ENCODE measurements at regions not wholly inside any gene's neighbourhood (a gene's known extent, or its start where the extent isn't known, plus 50 kb on each side); places are given as distances from the start of the nearest gene placed in this dataset.

DNA sequence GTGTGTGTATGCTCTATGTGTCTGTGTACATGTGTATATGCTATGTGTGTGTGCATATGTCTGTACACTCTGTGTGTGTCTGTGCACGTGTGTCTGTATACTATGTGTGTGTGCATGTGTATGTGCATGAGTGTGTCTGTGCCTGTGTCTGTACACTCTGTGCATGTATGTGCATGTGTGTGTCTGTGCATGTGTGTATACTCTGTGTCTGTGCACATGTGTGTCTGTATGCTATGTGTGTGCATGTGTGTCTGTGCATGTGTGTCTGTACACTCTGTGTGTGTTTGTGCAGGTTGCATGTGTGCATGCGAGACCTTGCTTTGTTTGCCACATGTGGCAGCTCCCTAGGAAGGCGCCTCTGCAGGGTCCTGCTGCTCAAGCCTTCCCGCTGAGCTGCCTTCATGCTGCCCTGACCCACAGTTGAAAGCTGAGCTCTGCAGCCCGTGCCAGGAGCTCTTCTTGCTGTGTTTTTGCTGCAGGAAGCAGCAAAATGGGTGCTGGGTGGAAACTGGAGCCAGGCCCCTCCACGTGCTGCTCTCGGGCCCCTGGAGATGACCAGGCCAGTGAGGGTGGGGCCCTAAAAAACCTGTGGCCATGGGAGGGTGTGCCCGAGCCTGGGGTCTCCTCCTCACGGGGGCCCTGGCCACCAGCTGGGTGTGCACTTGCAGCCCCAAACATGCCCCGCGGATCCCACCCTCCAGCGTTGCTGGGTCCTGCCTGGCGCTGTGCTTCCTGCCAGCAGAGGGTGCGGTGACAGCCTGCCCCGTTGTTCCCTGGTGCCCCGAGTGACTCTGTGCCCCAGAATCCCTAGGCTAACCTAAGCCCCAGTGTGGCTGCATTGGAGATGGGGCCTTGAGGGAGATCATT lies 109.1 kb downstream of the DACT2 start:
- no peak for DNase-seq

DNA sequence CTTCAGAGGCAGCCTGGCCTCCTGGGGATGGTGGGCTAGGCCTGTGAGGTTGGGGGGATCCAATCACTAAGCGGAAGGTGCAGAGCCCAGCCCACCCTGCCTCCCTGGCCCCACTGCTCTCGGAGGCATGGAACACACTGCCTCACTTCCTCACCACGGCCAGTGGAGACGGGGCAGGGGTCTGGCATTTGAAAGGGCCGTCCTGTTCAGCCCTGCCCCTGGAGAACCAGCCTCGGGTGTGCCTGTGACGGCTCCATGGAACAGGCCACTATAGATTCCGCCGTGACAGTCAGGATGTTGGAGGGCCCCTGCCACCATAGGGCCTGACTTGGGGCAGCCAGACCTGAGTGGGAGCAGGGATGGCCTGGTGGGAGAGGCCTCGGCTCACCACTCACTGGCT lies 110.2 kb downstream of the DACT2 start:
- no peak for DNase-seq

DNA sequence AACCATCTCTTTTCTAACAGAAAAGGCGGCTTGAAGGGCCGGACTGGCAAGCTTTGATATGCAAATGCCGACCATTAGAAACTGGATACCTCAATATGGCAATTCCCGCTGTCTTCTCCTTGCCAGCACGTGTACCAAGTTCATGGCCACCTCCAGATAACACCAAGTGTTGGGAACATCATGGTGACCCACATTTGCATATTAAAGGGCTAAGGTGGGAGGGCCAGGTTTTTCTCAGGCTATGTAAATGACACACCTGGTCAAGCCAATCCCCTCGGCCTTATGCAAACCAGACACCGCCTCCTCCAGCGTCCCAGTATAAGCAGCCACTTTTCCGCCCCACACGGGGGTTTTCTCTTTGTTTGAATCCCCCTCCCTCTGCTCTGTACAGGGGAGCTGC lies 110.7 kb downstream of the DACT2 start:
- peak; percentile 17 for DNase-seq

DNA sequence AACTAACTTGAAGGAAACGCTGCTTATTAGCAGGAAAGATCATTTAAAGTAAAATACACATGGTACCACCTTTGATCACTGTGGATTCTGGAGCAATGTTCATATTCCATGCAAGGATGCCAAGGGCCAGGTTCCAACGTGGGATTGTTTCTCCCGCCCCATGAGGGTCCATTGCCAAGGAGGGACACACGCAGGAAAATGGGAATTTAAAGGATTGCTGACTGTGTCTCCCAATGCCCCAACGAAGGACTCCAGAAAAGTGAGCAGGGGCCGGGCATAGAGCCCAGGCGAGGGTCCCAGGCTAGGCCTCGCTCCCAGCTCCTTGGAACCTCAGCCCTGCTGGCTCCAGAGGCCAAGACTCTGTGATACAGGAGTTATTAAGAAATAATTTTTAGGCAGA lies 111.2 kb downstream of the DACT2 start:
- no peak for DNase-seq

DNA sequence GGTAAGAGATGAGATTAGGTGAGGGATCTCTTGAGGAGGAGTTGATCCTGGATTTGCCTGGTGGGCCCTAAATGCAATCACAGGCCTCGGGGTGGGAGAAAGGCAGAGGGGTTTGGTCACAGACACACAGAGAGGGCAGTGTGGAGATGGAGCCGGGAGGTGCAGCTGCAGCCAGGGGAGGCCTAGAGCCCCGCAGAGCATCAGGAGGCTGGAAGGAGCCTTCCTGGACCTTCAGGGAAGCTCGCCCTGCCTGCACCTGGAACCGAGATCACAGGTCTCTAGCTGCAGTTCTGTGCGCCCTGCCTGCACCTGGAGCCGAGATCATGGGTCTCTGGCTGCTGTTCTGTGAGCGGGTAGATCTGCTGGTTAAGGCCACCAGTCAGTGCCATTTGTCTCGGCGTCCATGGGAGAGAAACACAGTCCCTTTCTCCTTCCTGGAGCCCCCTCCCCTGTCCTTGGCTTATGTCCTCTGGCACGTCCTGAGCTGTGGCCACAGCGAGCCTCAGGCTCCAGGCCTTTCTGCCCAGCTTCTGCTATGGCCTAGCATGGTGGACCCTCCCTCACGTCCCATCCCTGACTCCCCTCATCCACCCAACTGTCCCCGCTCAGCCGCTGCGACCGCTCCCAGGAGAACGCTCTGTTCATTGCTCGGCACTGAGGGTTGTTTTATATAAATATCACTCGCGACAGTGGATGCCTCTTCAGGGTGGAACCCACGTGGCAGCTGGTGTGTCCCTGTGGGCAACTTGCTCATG lies 112.0 kb downstream of the DACT2 start:
- no peak for DNase-seq

DNA sequence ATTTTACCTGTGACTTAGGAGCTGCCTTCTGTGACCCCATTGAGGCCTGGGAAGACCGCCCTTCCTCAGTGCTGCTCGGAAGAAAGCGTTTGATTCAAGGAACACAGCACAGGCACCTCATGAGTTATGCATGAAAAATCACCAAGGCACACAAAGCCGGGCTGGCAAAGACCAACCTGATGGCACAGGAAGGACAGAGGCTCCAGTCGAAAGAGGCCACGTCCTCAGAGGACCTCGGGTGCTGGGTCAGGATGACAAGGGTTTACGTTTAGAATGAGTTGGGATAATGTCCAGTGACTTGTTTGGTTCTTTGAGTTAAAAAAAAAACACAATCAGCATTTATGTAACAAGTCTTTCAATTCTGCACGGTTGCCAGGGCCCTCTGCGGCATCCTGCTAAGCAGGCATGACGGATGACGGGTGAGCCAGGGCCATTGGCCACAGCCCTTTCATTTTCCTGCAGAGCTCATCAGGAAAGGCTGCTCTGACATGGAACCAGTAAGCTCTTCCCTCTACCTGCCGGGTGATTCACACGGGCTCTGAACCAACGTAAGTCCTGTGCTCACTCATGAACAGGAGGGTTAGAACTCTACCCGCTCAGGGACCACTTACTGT lies 112.8 kb downstream of the DACT2 start:
- DNase-seq: no peak

DNA sequence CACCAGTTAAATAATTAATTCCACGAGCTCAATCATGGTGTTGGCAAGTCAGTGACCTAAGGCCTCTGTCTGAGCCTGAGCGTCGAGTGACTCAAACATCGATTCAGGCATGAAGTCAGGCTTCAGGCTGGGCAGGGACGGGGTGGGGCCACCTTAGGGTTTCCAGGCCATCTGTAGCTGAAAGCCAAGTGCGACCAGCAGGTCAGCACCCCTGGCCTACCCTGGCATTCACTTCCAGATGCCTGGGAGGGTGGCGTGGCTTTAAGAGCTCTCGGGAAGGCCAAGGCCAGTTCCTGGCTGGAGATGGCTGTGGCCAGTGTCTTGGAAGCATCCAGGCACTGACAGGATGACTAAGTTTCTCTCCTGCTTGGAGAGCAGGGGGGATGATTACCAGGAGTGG lies 113.4 kb downstream of the DACT2 start:
- DNase-seq: no peak

DNA sequence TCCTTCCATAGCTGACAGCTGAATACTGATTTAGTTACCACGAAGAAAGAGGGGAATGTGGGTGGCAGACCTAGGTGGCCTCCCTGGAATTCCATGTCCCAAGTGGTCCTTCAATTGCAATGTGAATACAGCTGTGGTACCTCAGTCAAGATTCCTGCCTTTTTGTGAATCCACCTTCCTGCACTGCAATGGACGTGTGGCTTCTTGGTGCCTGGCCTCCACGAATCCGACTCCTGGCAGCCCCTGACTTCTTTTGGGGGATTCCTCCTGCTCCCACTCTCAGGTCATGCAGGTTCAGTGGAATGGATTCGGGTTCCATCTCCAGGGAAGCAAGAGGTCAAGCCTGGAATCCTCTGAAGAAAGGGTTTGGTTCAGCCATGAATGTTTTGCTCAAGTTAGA lies 117.8 kb downstream of the DACT2 start:
- no peak for DNase-seq

DNA sequence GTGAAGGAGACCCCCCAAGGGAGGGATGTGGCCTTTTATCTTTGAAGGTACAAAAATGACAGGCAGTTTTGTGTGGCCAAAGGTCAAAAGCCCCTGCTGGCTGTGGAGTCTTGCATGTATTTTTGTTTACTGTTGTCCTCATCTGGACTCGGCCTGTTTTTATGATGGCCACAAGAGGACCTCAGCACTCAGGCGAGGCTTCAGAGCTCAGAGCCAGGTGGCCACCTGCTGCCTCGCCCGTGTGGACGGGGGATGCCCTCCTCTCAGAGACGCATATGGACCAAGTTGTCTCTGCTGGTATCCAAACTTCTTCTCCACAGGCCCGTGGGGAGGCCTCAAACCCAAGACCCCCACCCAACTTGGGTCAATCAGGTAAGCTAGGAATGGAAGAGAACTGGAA lies 118.2 kb downstream of the DACT2 start:
- no peak for DNase-seq

DNA sequence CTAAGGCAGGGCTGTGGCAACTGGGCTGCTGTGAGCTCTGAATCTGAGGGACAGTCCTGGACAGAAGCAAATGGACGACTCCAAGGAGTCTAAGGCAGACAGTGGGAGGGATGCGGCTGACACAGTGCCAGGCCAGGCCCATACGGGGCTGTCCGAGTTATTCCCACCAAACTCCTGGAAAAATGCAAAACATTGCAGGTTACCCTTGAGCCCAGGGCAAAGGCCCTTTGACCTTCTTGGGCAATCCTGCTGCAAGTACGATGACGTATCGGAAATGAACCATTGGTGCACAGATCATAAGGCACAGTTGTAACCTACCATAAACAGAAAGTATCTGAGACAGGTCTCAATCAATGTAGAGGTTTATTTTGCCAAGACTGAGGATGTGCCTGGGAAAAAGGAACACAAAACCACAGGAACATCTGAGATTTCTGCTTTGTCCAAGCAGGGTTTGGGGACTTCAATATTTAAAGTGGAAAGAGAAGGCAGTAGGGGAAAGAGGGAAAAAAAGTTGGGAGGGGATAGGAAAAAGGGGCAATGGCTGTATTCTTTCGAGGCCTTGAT lies 118.9 kb downstream of the DACT2 start:
- no peak for DNase-seq

DNA sequence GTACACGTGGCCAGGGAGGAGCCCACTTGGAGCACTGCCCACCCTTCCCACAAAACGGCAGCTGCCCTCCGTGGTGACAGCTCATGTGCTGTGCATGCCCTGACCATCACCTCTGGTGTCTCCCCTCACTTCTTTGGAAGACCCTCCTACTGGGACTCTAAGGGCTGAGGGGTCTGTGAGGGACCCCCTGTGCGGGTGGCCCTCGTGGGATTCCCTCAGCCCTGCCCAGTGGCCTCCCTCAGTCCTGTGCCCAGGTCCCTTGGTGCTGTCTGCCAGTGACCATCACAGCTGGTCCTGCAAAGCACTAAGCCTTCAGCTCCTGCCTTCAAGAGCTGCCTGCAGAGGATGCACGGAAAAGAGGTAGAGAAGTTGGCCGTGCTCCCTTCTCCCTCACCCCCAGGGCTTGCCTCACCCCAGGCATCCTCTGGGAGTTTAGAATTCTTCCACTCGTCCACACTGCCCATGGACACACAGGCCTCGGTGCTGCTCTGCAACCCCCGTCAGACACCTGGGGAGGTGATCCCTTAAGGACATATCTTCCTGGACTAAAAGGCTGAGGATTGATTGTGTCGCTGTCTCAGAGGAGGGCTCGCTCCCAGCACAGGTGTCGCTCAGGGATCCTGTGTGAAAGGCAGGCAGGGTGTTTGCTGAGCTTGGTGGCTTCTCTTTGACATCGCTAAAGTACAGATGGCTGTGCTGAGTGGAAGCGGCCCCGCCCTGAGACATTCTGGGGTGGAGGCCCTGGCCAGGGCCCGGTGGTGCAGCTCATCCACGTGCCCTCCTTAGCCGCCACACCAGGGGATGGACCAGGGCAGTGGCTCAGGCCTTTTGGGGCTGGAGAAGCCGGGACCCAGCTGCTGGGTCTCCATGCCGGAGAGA lies 119.5 kb upstream of the FRMD1 start:
- DNase-seq: no peak

DNA sequence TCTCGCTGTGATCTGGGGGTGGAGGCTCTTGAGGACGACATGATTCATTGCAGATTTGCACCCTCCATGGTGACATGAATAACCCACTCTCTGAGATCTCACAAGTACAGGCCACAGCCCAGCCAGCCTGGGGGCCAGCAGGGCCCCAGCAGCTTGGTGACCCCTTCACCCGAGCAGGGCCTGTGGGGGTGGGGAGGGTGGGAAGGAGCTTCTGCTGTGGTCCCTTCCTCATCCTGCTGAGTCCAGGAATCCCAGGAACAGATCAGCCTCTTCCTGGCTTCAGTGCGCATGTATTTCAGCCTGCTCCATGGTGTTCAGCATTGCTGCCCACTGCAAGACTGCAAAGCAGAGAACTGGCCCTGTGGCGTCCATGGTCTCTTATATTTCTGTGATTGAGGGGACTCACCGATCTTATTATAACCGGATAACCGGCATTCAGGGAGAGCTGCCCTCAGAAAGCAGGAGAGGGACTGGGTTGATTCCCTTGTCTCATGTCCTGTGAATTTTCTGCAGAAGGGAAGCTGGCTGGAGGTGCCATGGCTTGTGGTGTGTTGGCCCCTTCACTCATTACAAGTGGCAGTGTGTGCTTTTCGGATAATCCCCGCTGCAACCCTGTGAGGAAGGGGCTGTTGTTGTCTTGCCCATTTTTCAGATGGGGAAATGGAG lies 118.8 kb upstream of the FRMD1 start:
- DNase-seq: no peak

DNA sequence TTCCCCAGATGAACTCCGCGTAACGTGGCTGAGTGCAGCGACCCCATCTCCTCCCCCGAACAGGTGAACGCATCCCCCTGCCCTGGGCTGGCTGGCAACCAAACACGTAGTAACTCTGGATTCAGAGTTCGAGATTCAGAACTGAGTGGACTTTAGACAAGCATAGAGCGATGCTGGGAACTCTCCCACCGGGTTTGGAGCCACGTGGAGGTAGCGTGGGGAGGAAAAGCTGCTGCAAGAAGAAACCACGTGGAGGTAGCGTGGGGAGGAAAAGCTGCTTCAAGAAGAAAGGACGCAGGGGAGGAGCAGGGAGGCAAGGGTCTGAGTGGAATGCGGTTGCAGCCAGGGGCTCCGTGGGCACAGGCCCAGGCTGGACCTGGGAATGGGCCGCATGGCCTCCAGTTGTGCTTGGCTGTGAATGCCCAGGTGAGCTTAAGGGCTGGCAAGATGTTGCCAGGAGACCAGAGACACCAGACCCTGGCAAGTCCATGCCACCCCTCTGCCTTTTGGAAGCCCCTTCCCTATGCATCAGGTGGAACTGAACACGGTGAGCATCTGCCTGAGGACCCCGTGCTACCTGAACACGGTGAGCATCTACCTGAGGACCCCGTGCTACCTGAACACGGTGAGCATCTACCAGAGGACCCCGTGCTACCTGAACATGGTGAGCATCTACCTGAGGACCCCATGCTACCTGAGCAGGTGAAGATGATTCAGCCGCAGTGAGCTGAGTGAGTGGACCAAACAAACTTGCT lies 118.0 kb upstream of the FRMD1 start:
- no peak for DNase-seq

DNA sequence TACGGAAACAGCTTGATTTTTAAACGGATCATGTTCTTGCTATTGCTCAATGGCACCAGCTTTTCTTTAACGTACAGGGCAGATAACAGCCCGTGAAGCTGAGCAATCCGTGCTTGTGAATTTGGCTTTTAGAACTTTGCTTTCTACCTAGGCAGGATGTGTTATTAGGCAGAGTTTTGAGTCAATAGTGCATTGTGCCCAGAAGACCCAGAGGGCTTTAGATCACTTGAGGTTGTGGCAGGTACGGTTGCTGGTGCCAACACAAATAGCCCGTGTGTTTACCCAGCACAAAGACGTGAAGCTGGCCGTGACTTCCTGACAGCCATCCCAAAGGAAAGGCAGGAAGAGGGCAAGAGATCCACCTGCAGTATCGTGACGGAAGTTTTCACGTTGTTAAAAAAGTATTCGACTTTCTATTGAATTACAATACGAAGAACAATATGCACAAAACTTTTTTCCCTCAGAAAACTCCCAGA lies 117.4 kb upstream of the FRMD1 start:
- peak; percentile 47 for DNase-seq

DNA sequence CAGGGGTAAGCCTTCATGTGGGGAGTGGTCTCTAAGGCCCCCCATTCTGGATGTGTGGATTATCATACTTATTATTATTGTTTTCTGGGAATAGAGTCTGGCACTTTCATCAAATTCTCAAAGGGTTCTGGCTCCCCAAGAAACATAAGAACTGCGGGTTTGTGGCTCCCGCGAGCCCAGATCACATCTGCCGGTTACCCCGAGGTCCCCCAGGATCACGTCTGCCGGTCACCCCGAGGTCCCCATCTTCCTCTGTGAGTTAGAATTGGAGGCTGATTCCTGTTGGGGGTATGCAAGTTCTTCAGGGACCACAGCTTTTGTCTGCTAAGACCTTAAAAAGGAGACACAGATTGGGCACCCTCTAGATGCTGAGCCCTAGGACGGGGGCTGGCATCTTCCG lies 116.7 kb upstream of the FRMD1 start:
- no peak for DNase-seq

DNA sequence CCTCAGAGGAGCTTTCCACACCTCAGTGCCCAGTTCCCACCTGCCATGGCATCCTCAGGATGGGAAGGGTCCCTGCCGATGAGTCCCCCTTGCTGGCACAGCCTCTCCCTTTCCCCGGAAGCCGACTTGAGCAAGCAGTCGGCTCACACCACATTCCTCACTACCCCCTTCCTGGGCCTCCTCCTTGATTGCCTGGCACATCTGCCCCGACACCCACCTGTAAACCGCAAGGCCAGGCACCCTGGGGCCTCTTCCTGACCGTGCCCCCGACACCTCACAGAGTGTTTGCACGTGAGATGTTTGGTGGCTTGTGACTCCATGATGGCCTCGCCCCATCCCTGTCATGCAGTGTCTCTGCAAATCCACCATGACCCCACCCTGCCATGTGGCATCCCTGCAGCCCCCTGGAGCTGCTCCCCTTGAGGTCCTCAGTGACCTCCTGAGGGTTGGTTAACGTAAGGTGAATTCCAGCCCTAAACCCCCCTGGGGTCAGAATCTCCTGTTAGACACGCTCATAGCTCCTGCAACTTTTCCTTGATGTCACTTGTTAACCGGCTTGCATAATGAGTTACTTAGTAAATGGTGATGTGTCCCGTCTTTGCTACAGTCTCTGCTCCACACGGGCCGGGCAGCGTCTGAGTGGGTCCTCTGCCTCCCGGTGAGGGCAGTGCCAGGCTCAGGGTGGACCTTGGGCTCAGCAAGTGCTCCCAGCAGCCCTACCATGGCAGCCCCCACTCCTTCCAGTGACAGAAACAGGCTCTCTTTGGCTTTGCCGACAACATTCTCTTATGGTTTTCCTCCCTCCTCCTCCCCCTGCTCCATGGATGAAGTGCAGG lies 115.9 kb upstream of the FRMD1 start:
- no peak for DNase-seq

DNA sequence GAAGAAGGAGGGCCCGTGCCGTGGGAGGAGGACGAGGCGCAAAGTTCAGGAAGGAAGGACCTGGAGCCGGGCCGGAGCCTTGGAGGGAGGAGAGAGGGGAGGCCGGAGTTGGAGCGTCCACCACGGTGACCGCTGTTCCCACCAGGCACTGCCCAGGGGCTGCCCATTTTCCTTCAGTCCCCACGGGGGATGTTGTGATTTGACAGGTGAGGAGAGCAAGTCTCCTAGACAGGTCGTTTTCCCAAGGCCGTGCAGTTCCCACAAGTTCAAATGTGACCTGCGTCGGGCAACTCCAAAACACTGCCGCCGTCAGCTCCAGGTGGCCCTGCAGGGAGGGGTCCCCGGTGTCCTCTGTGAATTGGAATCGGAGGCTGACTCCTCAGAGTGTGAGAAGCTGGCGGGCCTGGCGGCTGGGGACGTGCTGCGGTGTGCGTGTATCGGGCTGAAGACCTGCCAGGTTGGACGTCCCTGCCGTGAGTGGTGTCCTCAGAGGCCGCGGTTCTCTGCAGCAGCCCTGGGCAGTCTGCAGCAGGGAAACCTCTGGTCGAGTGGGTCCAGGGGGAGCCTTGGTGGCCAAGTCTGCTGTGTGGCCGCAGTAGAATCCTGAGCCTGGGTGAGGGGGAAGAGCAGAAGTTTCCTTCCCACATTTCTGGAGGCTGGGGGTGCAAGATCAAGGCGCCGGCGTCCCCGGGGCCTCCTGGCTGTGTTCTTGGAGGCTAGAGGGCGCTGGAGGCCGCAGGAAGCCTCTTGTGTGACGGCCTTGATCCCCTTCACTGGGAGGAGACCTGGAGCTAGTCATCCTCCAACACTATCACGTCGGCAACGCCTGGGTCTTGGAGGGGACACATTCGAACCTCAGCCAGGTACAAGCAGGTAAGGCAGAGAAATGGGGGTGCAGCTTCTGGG lies 115.1 kb upstream of the FRMD1 start:
- no peak for DNase-seq

DNA sequence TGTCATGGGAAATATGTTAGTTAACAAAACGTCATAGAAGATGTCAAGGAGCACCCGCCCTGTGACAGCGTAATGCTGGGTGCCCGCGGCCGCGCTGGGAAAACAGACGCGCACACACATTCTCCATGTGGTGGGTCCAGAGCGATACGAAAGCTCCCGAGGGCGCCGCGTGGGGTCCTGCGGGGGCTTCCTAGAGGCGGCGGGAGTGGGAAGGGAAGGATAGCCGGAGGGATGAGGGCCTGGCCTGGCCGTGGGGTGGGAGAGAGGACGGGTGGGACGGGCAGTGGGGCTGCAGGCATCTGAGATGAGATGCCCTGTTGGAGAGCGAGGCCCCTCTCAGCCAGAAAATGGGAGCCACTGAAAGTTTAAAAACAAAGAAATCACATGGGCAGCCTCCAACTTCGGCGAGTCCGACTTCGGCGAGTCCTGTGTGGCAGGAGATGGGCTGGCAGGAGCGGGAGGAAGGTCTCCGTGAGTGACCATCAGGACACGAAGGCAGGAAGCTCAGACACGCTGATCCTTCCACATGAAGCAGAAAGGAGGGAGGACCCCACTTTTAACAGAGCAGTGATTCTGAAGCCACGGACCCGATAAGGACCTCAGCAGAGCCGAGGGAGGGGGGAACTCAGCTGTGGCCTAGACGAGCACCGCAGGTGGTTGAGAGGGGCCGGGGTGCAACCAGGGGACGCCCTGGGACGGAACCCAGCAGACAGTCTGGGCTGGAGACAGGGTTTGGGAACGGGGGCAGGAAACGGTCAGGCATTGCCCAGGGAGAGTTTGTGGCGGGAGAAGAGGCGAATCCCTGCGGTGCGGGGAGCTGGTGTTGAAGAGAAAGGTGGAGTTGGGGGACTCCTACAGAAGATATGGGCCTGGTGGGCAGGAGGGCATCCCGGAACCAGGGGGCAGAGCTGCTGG lies 114.1 kb upstream of the FRMD1 start:
- DNase-seq: no peak
